ENCODE measurements at regions not wholly inside any gene's neighbourhood (a gene's known extent, or its start where the extent isn't known, plus 50 kb on each side); places are given as distances from the start of the nearest gene placed in this dataset.

- no peak for TF ChIP-seq REST (IDR thresholded peaks at IDR 0.05)
- TF ChIP-seq ATF3 (IDR thresholded peaks at IDR 0.05) = no peak
- TF ChIP-seq HNF4A (conservative IDR thresholded peaks at IDR 0.05) = no peak
These were observed 245.3 kb upstream of the HTR2A start (continued) for GRCh38 chr13:47142105-47142504.

GRCh38 chr13:47139519-47139918 is 242.7 kb upstream of the HTR2A start:
- no peak for TF ChIP-seq HNF4G (IDR thresholded peaks at IDR 0.05)
- no peak for TF ChIP-seq REST (IDR thresholded peaks at IDR 0.05)
- Histone ChIP-seq H3K27ac (ENCODE audit: low read depth in 1 of 2, low read length in 2 of 2) (no peak overlapping the region), H3K9ac (ENCODE audit: low read depth in 1 of 2, low read length in 2 of 2) (no peak overlapping the region), H3K9me3 (ENCODE audit: control insufficient read depth in 4 of 4, low read length in 3 of 4) (no peaks in the 10 kb centered on the region), H3K36me3 (ENCODE audit: control insufficient read depth in 4 of 4, insufficient read depth in 3 of 4, low read depth in 1 of 4, low read length in 3 of 4) (no peaks in the 10 kb centered on the region), H3K4me3 (ENCODE audit: low read depth in 1 of 3, low read length in 3 of 3) (no peak overlapping the region), H3K27me3 (ENCODE audit: control insufficient read depth in 4 of 4, insufficient read depth in 4 of 4, low read length in 3 of 4) (no peaks in the 10 kb centered on the region), H3K4me1 (ENCODE audit: control insufficient read depth in 4 of 4, insufficient read depth in 4 of 4, low read length in 3 of 4) (peaks cover 2 to 22% (median 15%) of the 10 kb centered on the region in 4 donors)
- 85% methylated on average over 2 of the region's 2 CpGs for WGBS
- no peak for DNase-seq (ENCODE audit: low spot score)

GRCh38 chr13:47136504-47136941 is 239.7 kb upstream of the HTR2A start:
- Histone ChIP-seq H3K36me3 (ENCODE audit: control insufficient read depth in 4 of 4, insufficient read depth in 3 of 4, low read depth in 1 of 4, low read length in 3 of 4) (no peaks in the 10 kb centered on the region), H3K9me3 (ENCODE audit: control insufficient read depth in 4 of 4, low read length in 3 of 4) (no peaks in the 10 kb centered on the region), H3K27ac (ENCODE audit: low read depth in 1 of 2, low read length in 2 of 2) (peak overlapping the region; percentile 42 to 80), H3K27me3 (ENCODE audit: control insufficient read depth in 4 of 4, insufficient read depth in 4 of 4, low read length in 3 of 4) (no peaks in the 10 kb centered on the region), H3K4me3 (ENCODE audit: low read depth in 1 of 3, low read length in 3 of 3) (no peak overlapping the region), H3K9ac (ENCODE audit: low read depth in 1 of 2, low read length in 2 of 2) (no peak overlapping the region), H3K4me1 (ENCODE audit: control insufficient read depth in 4 of 4, insufficient read depth in 4 of 4, low read length in 3 of 4) (peaks cover 2 to 22% (median 15%) of the 10 kb centered on the region in 4 donors)
- WGBS = 93% methylated on average over 1 of the region's 1 CpG
- no peak for DNase-seq (ENCODE audit: low spot score)
- TF ChIP-seq EGR1 (IDR thresholded peaks at IDR 0.05; ENCODE audit: low read depth in 2 of 2) (no peak), HNF4A (conservative IDR thresholded peaks at IDR 0.05) (no peak), FOXA1 (IDR thresholded peaks at IDR 0.05) (no peak), REST (IDR thresholded peaks at IDR 0.05) (no peak), YY1 (IDR thresholded peaks at IDR 0.05) (no peak), SP1 (IDR thresholded peaks at IDR 0.05) (no peak), RXRA (IDR thresholded peaks at IDR 0.05) (no peak), NR2F2 (IDR thresholded peaks at IDR 0.05) (no peak), ATF3 (IDR thresholded peaks at IDR 0.05) (no peak), MAX (IDR thresholded peaks at IDR 0.05) (no peak), GABPA (IDR thresholded peaks at IDR 0.05 in 1 of 2, conservative IDR thresholded peaks at IDR 0.05 in 1 of 2) (no peak), HNF4G (IDR thresholded peaks at IDR 0.05) (no peak), ZBTB33 (IDR thresholded peaks at IDR 0.05) (no peak), FOXA2 (IDR thresholded peaks at IDR 0.05) (no peak)
